Ishikawa (cell line): ENCODE measurements at regions not wholly inside any gene's neighbourhood (a gene's known extent, or its start where the extent isn't known, plus 50 kb on each side); places are given as distances from the start of the nearest gene placed in this dataset.

Experiments
- CEBPB ChIP-seq: IDR thresholded peaks from 2 replicates; pipeline ENCODE4 v1.6.1; 2012
- CREB1 ChIP-seq: IDR thresholded peaks from 2 replicates; pipeline ENCODE4 v1.6.1; 2012; ENCODE audit warnings: low read depth
- EGR1 ChIP-seq: IDR thresholded peaks from 2 replicates; pipeline ENCODE4 v1.6.1; 2012
- EP300 ChIP-seq: IDR thresholded peaks from 2 replicates; pipeline ENCODE4 v1.6.1; 2012; ENCODE audit warnings: borderline replicate concordance
- FOXM1 ChIP-seq: IDR thresholded peaks from 2 replicates; pipeline ENCODE4 v1.6.1; 2012; ENCODE audit warnings: low read depth, borderline replicate concordance
- MAX ChIP-seq: IDR thresholded peaks from 2 replicates; pipeline ENCODE4 v1.6.1; 2012
- NFIC ChIP-seq: IDR thresholded peaks from 2 replicates; pipeline ENCODE4 v1.6.1; 2012
- RAD21 ChIP-seq: IDR thresholded peaks from 2 replicates; pipeline ENCODE4 v1.6.1; 2012; ENCODE audit warnings: low read depth
- TAF1 ChIP-seq: IDR thresholded peaks from 2 replicates; pipeline ENCODE4 v1.6.1; 2012; ENCODE audit warnings: low read depth, mild to moderate bottlenecking
- TCF12 ChIP-seq: IDR thresholded peaks from 2 replicates; pipeline ENCODE4 v1.6.1; 2012; ENCODE audit warnings: low read depth
- TEAD4 ChIP-seq: IDR thresholded peaks from 2 replicates; pipeline ENCODE4 v1.6.1; 2012
- USF1 ChIP-seq: IDR thresholded peaks from 2 replicates; pipeline ENCODE4 v1.6.1; 2012
- YY1 ChIP-seq: IDR thresholded peaks from 2 replicates; pipeline ENCODE4 v1.6.1; 2012; ENCODE audit warnings: low read depth
- ZBTB7A ChIP-seq: IDR thresholded peaks from 2 replicates; pipeline ENCODE4 v1.6.1; 2012; ENCODE audit warnings: low read depth
- TF ChIP-seq, protein P1 (sequence below): IDR thresholded peaks from 2 replicates; pipeline ENCODE4 v1.6.1; 2012; ENCODE audit warnings: low read depth, mild to moderate bottlenecking

DNA sequence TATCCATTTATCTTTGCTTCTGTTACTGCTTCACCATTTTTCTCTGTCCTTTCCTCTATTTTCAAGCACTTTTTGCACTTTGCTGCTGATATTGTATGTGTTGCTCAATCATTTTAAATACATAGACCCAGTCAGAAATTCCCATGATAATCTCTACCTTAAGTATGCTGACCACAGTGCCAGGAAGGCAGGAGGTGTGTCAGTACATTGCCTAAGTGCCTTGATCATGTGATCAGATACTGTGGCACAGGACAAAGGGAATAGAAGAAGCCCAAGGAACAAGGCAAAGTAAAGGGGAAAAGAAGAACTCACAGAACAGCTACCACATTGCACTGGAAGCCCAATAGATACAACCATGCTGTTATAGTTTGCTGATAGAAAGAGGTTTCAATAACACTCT is 53.7 kb upstream of the CD36 start:
- TF ChIP-seq USF1 = peak; percentile 79
- no peak for TF ChIP-seq TAF1

DNA sequence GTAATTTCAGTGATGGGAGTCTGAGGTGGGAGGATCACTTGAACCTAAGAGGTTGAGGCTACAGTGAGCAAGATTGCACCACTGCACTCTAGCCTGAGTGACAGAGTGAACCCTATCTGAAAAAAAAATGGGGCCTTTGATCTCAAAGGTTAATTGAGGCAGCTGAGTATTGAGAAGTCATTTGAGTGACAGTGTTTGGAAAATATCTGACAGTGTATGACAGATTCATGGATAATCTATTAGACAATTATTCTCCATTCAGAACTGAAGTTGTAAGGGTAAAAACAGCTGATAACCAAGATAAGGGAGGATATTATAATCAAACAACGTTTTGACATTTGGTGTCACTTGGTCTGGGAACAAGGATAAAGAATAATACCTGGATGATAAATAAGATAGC is 50.9 kb upstream of the CD36 start:
- no peak for TF ChIP-seq TCF12
- TF ChIP-seq, protein P1, sequence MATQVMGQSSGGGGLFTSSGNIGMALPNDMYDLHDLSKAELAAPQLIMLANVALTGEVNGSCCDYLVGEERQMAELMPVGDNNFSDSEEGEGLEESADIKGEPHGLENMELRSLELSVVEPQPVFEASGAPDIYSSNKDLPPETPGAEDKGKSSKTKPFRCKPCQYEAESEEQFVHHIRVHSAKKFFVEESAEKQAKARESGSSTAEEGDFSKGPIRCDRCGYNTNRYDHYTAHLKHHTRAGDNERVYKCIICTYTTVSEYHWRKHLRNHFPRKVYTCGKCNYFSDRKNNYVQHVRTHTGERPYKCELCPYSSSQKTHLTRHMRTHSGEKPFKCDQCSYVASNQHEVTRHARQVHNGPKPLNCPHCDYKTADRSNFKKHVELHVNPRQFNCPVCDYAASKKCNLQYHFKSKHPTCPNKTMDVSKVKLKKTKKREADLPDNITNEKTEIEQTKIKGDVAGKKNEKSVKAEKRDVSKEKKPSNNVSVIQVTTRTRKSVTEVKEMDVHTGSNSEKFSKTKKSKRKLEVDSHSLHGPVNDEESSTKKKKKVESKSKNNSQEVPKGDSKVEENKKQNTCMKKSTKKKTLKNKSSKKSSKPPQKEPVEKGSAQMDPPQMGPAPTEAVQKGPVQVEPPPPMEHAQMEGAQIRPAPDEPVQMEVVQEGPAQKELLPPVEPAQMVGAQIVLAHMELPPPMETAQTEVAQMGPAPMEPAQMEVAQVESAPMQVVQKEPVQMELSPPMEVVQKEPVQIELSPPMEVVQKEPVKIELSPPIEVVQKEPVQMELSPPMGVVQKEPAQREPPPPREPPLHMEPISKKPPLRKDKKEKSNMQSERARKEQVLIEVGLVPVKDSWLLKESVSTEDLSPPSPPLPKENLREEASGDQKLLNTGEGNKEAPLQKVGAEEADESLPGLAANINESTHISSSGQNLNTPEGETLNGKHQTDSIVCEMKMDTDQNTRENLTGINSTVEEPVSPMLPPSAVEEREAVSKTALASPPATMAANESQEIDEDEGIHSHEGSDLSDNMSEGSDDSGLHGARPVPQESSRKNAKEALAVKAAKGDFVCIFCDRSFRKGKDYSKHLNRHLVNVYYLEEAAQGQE = no peak
- no peak for TF ChIP-seq ZBTB7A
- no peak for TF ChIP-seq CREB1
- no peak for TF ChIP-seq TAF1
- no peak for TF ChIP-seq RAD21
- no peak for TF ChIP-seq TEAD4
- TF ChIP-seq CEBPB = no peak
- no peak for TF ChIP-seq USF1
- TF ChIP-seq FOXM1 = no peak
- no peak for TF ChIP-seq YY1
- TF ChIP-seq EP300 = no peak
- TF ChIP-seq NFIC = no peak
- TF ChIP-seq EGR1 = no peak
- no peak for TF ChIP-seq MAX

GRCh38 chr7:80588591-80588990 is 49.9 kb upstream of the CD36 start:
- TF ChIP-seq TCF12 = no peak
